GM04503 (cell line): ENCODE measurements at regions not wholly inside any gene's neighbourhood (a gene's known extent, or its start where the extent isn't known, plus 50 kb on each side); places are given as distances from the start of the nearest gene placed in this dataset.
A peak's percentile ranks its signal among the peaks of the same experiment; 100 is the strongest.

ENCODE experiments used
- DNase-seq: peaks from one replicate; pipeline ENCODE4 v3.0.0-alpha.2; 2012; ENCODE audit warnings: low read depth

DNA sequence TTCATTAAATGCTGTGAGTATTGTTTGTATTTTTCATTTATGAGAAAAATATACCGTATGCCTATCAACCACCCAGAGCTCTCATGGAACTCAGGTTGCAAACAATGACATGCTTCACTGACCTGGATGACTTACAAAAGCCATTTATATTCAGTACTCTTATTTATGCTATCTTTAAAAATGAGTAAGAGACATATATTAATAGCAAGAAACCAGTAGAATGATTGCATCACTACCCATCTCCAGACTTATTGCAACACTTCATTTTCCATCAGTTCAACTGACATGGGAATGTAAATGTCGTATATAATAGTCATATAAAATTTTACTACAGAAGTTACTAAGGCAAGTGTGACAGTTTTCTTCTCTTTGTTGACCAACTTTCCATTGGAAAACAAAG lies 69.1 kb downstream of the OTP start:
- DNase-seq: no peak

DNA sequence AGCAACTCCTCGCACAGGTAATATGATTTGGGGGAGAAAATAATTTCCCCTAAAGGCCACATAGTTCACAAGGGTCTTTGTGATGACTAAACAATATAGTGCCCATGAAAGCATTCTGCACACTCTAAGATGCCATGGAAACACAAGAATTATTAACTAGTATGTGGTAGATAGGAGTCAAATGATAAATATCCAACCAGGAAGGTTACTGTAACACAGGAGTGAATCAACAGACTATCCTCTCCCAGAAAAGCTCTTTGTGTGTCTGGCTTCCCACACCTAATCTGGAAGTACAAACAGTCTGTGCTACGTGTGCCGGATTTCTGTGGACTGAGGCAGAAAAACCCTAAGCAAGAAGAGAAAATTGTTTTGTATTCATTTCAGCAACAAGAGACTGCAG lies 70.0 kb downstream of the OTP start:
- DNase-seq: no peak

- no peak for DNase-seq
Measured at GRCh38 chr5:77568082-77568481, 70.4 kb downstream of the OTP start.

GRCh38 chr5:77563475-77563874 lies 71.4 kb upstream of the WDR41 start:
- DNase-seq: no peak

- DNase-seq: no peak
Measured at GRCh38 chr5:77561965-77562364, 69.8 kb upstream of the WDR41 start.

GRCh38 chr5:77560677-77561263 lies 68.7 kb upstream of the WDR41 start:
- peak; percentile 1 for DNase-seq

DNA sequence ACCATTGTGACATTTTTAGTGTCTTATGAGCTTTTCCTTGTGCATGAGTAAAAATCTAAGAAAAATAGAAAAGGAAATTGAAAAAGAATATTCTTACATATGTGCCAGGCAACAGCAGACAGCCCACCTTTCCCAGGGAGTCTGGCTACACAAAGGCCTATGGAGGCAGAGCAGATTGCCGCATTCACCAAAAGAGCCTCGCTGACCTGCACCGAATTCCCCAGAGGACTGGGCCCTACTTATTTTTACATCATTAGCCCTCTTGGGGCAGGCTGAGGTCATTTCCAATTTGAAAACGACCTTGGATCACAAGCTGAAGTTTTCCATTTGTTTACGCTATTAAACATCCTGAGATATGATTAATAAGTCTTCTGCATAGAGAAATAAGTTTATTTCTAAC lies 66.2 kb upstream of the WDR41 start:
- no peak for DNase-seq

GRCh38 chr5:77550406-77550805 lies 58.3 kb upstream of the WDR41 start:
- peak; percentile 21 for DNase-seq

DNA sequence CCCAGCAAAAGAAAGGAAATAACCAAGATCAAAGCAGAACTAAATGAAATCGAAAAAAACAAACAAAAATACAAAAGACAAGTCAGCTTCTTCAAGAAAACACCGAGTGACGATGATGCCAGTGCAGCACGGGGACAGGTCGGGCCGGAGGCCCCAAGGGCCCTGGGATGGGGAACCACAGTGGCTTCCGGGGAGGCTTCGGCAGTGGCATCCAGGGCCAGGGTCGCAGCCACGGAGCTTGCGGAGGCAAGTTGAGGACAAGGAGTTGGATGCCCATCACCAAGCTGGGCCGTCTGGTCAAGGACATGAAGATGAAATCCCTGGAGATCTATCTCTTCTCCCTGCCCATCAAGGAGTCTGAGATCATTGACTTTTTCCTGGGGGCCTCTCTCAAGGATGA lies 53.2 kb upstream of the WDR41 start:
- no peak for DNase-seq
